ENCODE measurements at regions not wholly inside any gene's neighbourhood (a gene's known extent, or its start where the extent isn't known, plus 50 kb on each side); places are given as distances from the start of the nearest gene placed in this dataset.

GRCh38 chr10:8986975-8987374 lies 932.5 kb downstream of the GATA3 start:
- DNase-seq (ENCODE audit: low read depth) = no peak
- Mint-ChIP-seq H3K36me3 (ENCODE audit: low read depth, unreplicated experiment) (no peaks in the 10 kb centered on the region), H3K9me3 (ENCODE audit: unreplicated experiment) (no peaks in the 10 kb centered on the region), H3K4me3 (ENCODE audit: unreplicated experiment) (no peak overlapping the region), H3K27me3 (ENCODE audit: low read depth, unreplicated experiment) (no peaks in the 10 kb centered on the region), H3K4me1 (ENCODE audit: low read depth, unreplicated experiment) (no peaks in the 10 kb centered on the region), H3K27ac (ENCODE audit: unreplicated experiment) (no peak overlapping the region)
- no peaks in the 10 kb centered on the region for H3K79me2 ChIP-seq (ENCODE audit: insufficient read depth, low read length)
- H3K36me3 ChIP-seq (ENCODE audit: insufficient read depth, low read length) = no peaks in the 10 kb centered on the region
- no peaks in the 10 kb centered on the region for H3K4me1 ChIP-seq (ENCODE audit: insufficient read depth, low read length)
- no peak for FAIRE-seq
- no peak overlapping the region for H2AFZ ChIP-seq (ENCODE audit: low read depth, low read length)
- no peak overlapping the region for H3K4me3 ChIP-seq (ENCODE audit: insufficient read depth, low read depth, low read length)
- no peak overlapping the region for H3K9ac ChIP-seq (ENCODE audit: low read length)
- no peaks in the 10 kb centered on the region for H4K20me1 ChIP-seq (ENCODE audit: insufficient read depth, low read length)
- H3K27ac ChIP-seq (ENCODE audit: low read depth, low read length) = no peak overlapping the region
- no peak for TF ChIP-seq CTCF (IDR thresholded peaks at IDR 0.05; ENCODE audit: insufficient read depth, low read depth, low read length)
- no peak for TF ChIP-seq EZH2 (IDR thresholded peaks at IDR 0.05; ENCODE audit: insufficient read depth, low read length)
- no peak overlapping the region for H3K4me2 ChIP-seq (ENCODE audit: low read length)
- H3K9me3 ChIP-seq (ENCODE audit: insufficient read depth, low read depth, low read length) = peaks cover 2% of the 10 kb centered on the region
- H3K27me3 ChIP-seq (ENCODE audit: insufficient read depth, low read length) = no peaks in the 10 kb centered on the region

- Mint-ChIP-seq H3K27me3 (ENCODE audit: low read depth, unreplicated experiment) (no peaks in the 10 kb centered on the region), H3K27ac (ENCODE audit: unreplicated experiment) (no peak overlapping the region), H3K4me1 (ENCODE audit: low read depth, unreplicated experiment) (no peaks in the 10 kb centered on the region), H3K4me3 (ENCODE audit: unreplicated experiment) (no peak overlapping the region), H3K36me3 (ENCODE audit: low read depth, unreplicated experiment) (no peaks in the 10 kb centered on the region), H3K9me3 (ENCODE audit: unreplicated experiment) (no peaks in the 10 kb centered on the region)
- Histone ChIP-seq H3K4me2 (ENCODE audit: low read length) (no peak overlapping the region), H4K20me1 (ENCODE audit: insufficient read depth, low read length) (no peaks in the 10 kb centered on the region), H2AFZ (ENCODE audit: low read depth, low read length) (no peak overlapping the region), H3K4me3 (ENCODE audit: insufficient read depth, low read depth, low read length) (no peak overlapping the region), H3K36me3 (ENCODE audit: insufficient read depth, low read length) (no peaks in the 10 kb centered on the region), H3K27ac (ENCODE audit: low read depth, low read length) (no peak overlapping the region), H3K9me3 (ENCODE audit: insufficient read depth, low read depth, low read length) (peaks cover 2% of the 10 kb centered on the region), H3K9ac (ENCODE audit: low read length) (no peak overlapping the region), H3K27me3 (ENCODE audit: insufficient read depth, low read length) (no peaks in the 10 kb centered on the region), H3K79me2 (ENCODE audit: insufficient read depth, low read length) (no peaks in the 10 kb centered on the region), H3K4me1 (ENCODE audit: insufficient read depth, low read length) (no peaks in the 10 kb centered on the region)
- DNase-seq (ENCODE audit: low read depth) (no peak), FAIRE-seq (no peak)
- TF ChIP-seq CTCF (IDR thresholded peaks at IDR 0.05; ENCODE audit: insufficient read depth, low read depth, low read length) (no peak), EZH2 (IDR thresholded peaks at IDR 0.05; ENCODE audit: insufficient read depth, low read length) (no peak)
Observed at GRCh38 chr10:8987712-8988111, 933.2 kb downstream of the GATA3 start.

- no peaks in the 10 kb centered on the region for H3K9me3 Mint-ChIP-seq (ENCODE audit: unreplicated experiment)
Observed at GRCh38 chr10:8990280-8990987, 935.9 kb downstream of the GATA3 start.

More at GRCh38 chr10:8990280-8990987, 935.9 kb downstream of the GATA3 start:
- H3K4me3 ChIP-seq (ENCODE audit: insufficient read depth, low read depth, low read length) = no peak overlapping the region
- H3K9me3 ChIP-seq (ENCODE audit: insufficient read depth, low read depth, low read length) = no peaks in the 10 kb centered on the region
- FAIRE-seq (no peak), DNase-seq (ENCODE audit: low read depth) (no peak)
- no peaks in the 10 kb centered on the region for H3K27me3 ChIP-seq (ENCODE audit: insufficient read depth, low read length)
- Mint-ChIP-seq H3K27ac (ENCODE audit: unreplicated experiment) (no peak overlapping the region), H3K36me3 (ENCODE audit: low read depth, unreplicated experiment) (no peaks in the 10 kb centered on the region), H3K4me3 (ENCODE audit: unreplicated experiment) (no peak overlapping the region), H3K4me1 (ENCODE audit: low read depth, unreplicated experiment) (no peaks in the 10 kb centered on the region), H3K27me3 (ENCODE audit: low read depth, unreplicated experiment) (no peaks in the 10 kb centered on the region)
- no peak overlapping the region for H3K27ac ChIP-seq (ENCODE audit: low read depth, low read length)
- no peak overlapping the region for H3K9ac ChIP-seq (ENCODE audit: low read length)
- H4K20me1 ChIP-seq (ENCODE audit: insufficient read depth, low read length) = no peaks in the 10 kb centered on the region
- H3K4me2 ChIP-seq (ENCODE audit: low read length) = no peak overlapping the region
- no peaks in the 10 kb centered on the region for H3K79me2 ChIP-seq (ENCODE audit: insufficient read depth, low read length)
- no peak for TF ChIP-seq CTCF (IDR thresholded peaks at IDR 0.05; ENCODE audit: insufficient read depth, low read depth, low read length)
- no peak for TF ChIP-seq EZH2 (IDR thresholded peaks at IDR 0.05; ENCODE audit: insufficient read depth, low read length)
- no peak overlapping the region for H2AFZ ChIP-seq (ENCODE audit: low read depth, low read length)
- no peaks in the 10 kb centered on the region for H3K36me3 ChIP-seq (ENCODE audit: insufficient read depth, low read length)
- no peaks in the 10 kb centered on the region for H3K4me1 ChIP-seq (ENCODE audit: insufficient read depth, low read length)
